ENCODE measurements at regions not wholly inside any gene's neighbourhood (a gene's known extent, or its start where the extent isn't known, plus 50 kb on each side); places are given as distances from the start of the nearest gene placed in this dataset.

DNA sequence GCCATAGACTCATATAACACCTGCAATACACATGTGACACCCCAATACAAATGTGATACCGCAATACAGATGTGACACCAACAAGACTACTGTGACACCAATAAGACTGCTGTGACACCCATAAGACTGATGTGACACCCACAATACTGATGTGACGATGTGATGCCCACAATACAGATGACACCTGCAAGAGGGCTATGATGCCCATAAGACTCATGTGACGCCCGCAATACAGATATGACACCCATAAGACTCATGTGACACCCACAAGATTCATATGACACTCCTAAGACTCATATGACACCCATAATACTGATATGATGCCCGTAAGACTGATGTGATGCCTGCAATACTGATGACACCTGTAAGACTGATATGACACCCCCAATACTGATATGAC lies 113.0 kb downstream of the MRPL57 start:
- TF ChIP-seq, protein P1, sequence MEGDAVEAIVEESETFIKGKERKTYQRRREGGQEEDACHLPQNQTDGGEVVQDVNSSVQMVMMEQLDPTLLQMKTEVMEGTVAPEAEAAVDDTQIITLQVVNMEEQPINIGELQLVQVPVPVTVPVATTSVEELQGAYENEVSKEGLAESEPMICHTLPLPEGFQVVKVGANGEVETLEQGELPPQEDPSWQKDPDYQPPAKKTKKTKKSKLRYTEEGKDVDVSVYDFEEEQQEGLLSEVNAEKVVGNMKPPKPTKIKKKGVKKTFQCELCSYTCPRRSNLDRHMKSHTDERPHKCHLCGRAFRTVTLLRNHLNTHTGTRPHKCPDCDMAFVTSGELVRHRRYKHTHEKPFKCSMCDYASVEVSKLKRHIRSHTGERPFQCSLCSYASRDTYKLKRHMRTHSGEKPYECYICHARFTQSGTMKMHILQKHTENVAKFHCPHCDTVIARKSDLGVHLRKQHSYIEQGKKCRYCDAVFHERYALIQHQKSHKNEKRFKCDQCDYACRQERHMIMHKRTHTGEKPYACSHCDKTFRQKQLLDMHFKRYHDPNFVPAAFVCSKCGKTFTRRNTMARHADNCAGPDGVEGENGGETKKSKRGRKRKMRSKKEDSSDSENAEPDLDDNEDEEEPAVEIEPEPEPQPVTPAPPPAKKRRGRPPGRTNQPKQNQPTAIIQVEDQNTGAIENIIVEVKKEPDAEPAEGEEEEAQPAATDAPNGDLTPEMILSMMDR (IDR thresholded peaks at IDR 0.05): no peak
- TF ChIP-seq POLR2A (IDR thresholded peaks at IDR 0.05): no peak
